Neural cell (in vitro differentiated cells): ENCODE measurements at regions not wholly inside any gene's neighbourhood (a gene's known extent, or its start where the extent isn't known, plus 50 kb on each side); places are given as distances from the start of the nearest gene placed in this dataset.

Source experiments
- EZH2 ChIP-seq: fragments of 200-600, 300-800 bp; shearing (Covaris generic), sonication (generic); IDR thresholded peaks from 2 replicates; pipeline ENCODE4 v1.6.1; 2014; ENCODE audit warnings: antibody characterized with exemption, low read length, borderline replicate concordance, mild to moderate bottlenecking; ENCODE audit not compliant: insufficient read depth, poor library complexity, severe bottlenecking
- RAD21 ChIP-seq: fragments of 450-650 bp; conservative IDR thresholded peaks from 2 replicates; pipeline ENCODE4 v1.6.1; 2014; ENCODE audit warnings: antibody characterized with exemption, mild to moderate bottlenecking, moderate library complexity
- TAF1 ChIP-seq: IDR thresholded peaks from 2 replicates; pipeline ENCODE4 v1.6.1; 2012; ENCODE audit warnings: low read depth
- TF ChIP-seq, protein P1 (sequence below): fragments of 450-650 bp; IDR thresholded peaks from 2 replicates; pipeline ENCODE4 v1.5.1; 2014; ENCODE audit warnings: antibody characterized with exemption, mild to moderate bottlenecking, moderate library complexity; ENCODE audit not compliant: poor library complexity, severe bottlenecking
- TF ChIP-seq, protein P2 (sequence below): IDR thresholded peaks from 2 replicates; pipeline ENCODE4 v1.6.1; 2012; ENCODE audit warnings: borderline replicate concordance

DNA sequence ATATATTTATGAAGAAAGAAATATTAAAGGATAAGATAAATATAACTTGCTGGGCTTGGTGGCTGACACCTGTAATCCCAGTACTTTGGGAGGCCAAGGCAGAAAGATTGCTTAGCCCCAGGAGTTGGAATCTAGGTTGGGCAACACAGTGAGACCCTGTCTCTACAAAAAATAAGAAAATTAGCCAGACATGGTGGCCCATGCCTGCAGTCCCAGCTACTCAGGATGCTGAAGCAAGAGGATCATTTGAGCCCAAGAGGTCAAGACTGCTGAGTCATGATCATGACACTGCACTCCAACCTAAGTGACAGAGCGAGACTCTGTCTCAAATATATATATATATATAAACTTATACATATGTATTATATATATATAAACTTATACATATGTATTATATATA is 164.0 kb downstream of the MRPL14 start:
- TF ChIP-seq, protein P1, sequence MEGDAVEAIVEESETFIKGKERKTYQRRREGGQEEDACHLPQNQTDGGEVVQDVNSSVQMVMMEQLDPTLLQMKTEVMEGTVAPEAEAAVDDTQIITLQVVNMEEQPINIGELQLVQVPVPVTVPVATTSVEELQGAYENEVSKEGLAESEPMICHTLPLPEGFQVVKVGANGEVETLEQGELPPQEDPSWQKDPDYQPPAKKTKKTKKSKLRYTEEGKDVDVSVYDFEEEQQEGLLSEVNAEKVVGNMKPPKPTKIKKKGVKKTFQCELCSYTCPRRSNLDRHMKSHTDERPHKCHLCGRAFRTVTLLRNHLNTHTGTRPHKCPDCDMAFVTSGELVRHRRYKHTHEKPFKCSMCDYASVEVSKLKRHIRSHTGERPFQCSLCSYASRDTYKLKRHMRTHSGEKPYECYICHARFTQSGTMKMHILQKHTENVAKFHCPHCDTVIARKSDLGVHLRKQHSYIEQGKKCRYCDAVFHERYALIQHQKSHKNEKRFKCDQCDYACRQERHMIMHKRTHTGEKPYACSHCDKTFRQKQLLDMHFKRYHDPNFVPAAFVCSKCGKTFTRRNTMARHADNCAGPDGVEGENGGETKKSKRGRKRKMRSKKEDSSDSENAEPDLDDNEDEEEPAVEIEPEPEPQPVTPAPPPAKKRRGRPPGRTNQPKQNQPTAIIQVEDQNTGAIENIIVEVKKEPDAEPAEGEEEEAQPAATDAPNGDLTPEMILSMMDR: no peak
- TF ChIP-seq RAD21 (no peak), TAF1 (no peak), EZH2 (no peak)
- TF ChIP-seq, protein P2, sequence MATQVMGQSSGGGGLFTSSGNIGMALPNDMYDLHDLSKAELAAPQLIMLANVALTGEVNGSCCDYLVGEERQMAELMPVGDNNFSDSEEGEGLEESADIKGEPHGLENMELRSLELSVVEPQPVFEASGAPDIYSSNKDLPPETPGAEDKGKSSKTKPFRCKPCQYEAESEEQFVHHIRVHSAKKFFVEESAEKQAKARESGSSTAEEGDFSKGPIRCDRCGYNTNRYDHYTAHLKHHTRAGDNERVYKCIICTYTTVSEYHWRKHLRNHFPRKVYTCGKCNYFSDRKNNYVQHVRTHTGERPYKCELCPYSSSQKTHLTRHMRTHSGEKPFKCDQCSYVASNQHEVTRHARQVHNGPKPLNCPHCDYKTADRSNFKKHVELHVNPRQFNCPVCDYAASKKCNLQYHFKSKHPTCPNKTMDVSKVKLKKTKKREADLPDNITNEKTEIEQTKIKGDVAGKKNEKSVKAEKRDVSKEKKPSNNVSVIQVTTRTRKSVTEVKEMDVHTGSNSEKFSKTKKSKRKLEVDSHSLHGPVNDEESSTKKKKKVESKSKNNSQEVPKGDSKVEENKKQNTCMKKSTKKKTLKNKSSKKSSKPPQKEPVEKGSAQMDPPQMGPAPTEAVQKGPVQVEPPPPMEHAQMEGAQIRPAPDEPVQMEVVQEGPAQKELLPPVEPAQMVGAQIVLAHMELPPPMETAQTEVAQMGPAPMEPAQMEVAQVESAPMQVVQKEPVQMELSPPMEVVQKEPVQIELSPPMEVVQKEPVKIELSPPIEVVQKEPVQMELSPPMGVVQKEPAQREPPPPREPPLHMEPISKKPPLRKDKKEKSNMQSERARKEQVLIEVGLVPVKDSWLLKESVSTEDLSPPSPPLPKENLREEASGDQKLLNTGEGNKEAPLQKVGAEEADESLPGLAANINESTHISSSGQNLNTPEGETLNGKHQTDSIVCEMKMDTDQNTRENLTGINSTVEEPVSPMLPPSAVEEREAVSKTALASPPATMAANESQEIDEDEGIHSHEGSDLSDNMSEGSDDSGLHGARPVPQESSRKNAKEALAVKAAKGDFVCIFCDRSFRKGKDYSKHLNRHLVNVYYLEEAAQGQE: no peak
